ENCODE measurements at regions not wholly inside any gene's neighbourhood (a gene's known extent, or its start where the extent isn't known, plus 50 kb on each side); places are given as distances from the start of the nearest gene placed in this dataset.

GRCh38 chr12:11563785-11564739, 85.4 kb upstream of the ETV6 start:
- dilution Hi-C loops (cut with HindIII; ENCODE audit: low sequenced_read_pairs, unreplicated experiment), result loop anchor here (25.0 kb wide), 1 partner anchor 473 kb away; no protein-coding TSS in a partner anchor
- Histone ChIP-seq H4K91ac (ENCODE audit: insufficient read depth, low read depth, low read length) (no peak overlapping the region), H3K4ac (ENCODE audit: low read depth, low read length) (no peak overlapping the region), H3K18ac (ENCODE audit: low read depth, low read length) (no peak overlapping the region), H3K27ac (ENCODE audit: insufficient read depth, low read length) (no peak overlapping the region), H3K4me1 (ENCODE audit: control insufficient read depth, insufficient read depth, low read length) (no peaks in the 10 kb centered on the region), H3K56ac (ENCODE audit: extremely low read depth, insufficient read depth, low read length) (no peak overlapping the region), H3K4me3 (ENCODE audit: insufficient read depth, low read depth, low read length) (no peak overlapping the region), H3K36me3 (ENCODE audit: control insufficient read depth, insufficient read depth, low read length) (no peaks in the 10 kb centered on the region), H3K79me1 (ENCODE audit: low read depth in 1 of 2, low read length in 2 of 2) (no peaks in the 10 kb centered on the region), H4K8ac (ENCODE audit: low read depth in 2 of 2, low read length in 2 of 2) (no peak overlapping the region), H2BK15ac (ENCODE audit: low read depth, low read length) (no peak overlapping the region), H3K9ac (ENCODE audit: low read depth, low read length) (no peak overlapping the region), H3K23ac (ENCODE audit: low read depth, low read length) (no peak overlapping the region), H3K27me3 (ENCODE audit: control insufficient read depth, insufficient read depth, low read length) (peaks cover 23% of the 10 kb centered on the region), H3K9me3 (ENCODE audit: control insufficient read depth, insufficient read depth, low read length) (no peaks in the 10 kb centered on the region), H2AFZ (replicated peaks; ENCODE audit: low read length, poor library complexity) (no peak overlapping the region), H3K4me2 (ENCODE audit: low read depth, low read length) (no peak overlapping the region), H4K20me1 (ENCODE audit: insufficient read depth, low read length) (no peaks in the 10 kb centered on the region), H4K5ac (ENCODE audit: low read depth, low read length) (no peak overlapping the region), H3K14ac (replicated peaks; ENCODE audit: low read depth, low read length) (no peak overlapping the region), H2AK9ac (replicated peaks; ENCODE audit: low read depth, low read length, poor library complexity) (no peak overlapping the region), H2BK120ac (ENCODE audit: low read depth, low read length) (no peak overlapping the region), H2BK5ac (ENCODE audit: low read depth, low read length, poor library complexity, severe bottlenecking) (no peak overlapping the region), H2BK20ac (ENCODE audit: low read depth, low read length) (no peak overlapping the region), H2AK5ac (ENCODE audit: low read depth, low read length) (no peak overlapping the region), H3K9me1 (ENCODE audit: insufficient read depth, low read length) (no peaks in the 10 kb centered on the region)
- ChIA-PET POLR2A (ENCODE audit: unreplicated experiment) (no interaction called here), CTCF (no interaction called here)
- in situ Hi-C loops (cut with MboI; ENCODE audit: low sequenced_read_pairs), result no loop called here
- ATAC-seq (ENCODE audit: low read depth) (no peak), DNase-seq (no peak)
- intact Hi-C loops (cut with micrococcal nuclease), result no loop called here
- TF ChIP-seq RAD21 (IDR thresholded peaks at IDR 0.05; ENCODE audit: low read length), result no peak
- TF ChIP-seq FOS (IDR thresholded peaks at IDR 0.05; ENCODE audit: low read depth, low read length), result no peak
- no peak for TF ChIP-seq POLR2A (IDR thresholded peaks at IDR 0.05; ENCODE audit: low read depth, low read length)
- TF ChIP-seq USF2 (IDR thresholded peaks at IDR 0.05; ENCODE audit: low read depth, low read length), result no peak
- TF ChIP-seq RFX5 (IDR thresholded peaks at IDR 0.05; ENCODE audit: low read depth, low read length), result no peak
- no peak for TF ChIP-seq ELK1 (IDR thresholded peaks at IDR 0.05; ENCODE audit: borderline replicate concordance, low read depth, low read length)
- TF ChIP-seq BHLHE40 (IDR thresholded peaks at IDR 0.05; ENCODE audit: low read depth, low read length), result no peak
- TF ChIP-seq CHD1 (IDR thresholded peaks at IDR 0.05; ENCODE audit: low read depth, low read length), result no peak
- TF ChIP-seq CTCF (conservative IDR thresholded peaks at IDR 0.05; ENCODE audit: low read depth, low read length), result no peak
- TF ChIP-seq MAFK (IDR thresholded peaks at IDR 0.05; ENCODE audit: low read depth, low read length), result no peak
- no TSS peak for BruUV-seq (replicated peaks)
- no CpG with 5 or more reads among the region's 10 CpGs for WGBS, 2 experiments (ENCODE audit: extremely low coverage in 2 of 2, insufficient read length in 1 of 2)
